ENCODE measurements at regions not wholly inside any gene's neighbourhood (a gene's known extent, or its start where the extent isn't known, plus 50 kb on each side); places are given as distances from the start of the nearest gene placed in this dataset.

DNA sequence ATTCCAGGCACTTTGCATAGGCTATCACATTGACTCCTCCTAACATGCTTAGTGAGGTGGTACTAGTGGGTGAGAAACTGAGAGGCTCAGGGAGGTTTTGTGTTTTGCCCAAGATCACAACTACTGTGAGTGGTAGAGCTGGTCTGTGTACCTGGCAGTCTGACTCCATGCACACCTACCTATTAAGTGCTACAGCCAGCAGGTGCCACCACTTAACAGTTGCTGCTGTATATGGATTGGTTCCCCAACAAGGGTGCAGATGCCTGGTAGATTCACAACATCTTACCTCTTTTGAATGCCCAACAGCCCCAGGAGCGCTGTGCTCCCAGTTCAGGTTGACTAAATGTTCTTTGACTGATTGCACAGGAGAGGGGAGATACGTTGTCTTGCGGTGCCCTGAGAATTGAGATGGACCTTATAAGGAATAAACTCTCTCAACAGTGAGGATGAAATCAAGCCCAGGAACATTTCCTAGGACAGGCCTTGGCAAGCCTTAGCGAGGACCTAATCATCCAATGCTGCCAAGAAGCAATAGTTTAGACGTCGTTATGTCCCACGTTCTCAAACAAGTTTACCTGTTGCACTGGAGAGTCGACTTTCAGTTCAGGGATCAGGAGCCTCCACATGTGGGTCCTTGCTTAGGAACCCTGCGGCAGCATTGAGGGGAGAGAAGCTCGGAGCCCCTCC lies 78.9 kb upstream of the F3 start:
- TF ChIP-seq, protein P1, sequence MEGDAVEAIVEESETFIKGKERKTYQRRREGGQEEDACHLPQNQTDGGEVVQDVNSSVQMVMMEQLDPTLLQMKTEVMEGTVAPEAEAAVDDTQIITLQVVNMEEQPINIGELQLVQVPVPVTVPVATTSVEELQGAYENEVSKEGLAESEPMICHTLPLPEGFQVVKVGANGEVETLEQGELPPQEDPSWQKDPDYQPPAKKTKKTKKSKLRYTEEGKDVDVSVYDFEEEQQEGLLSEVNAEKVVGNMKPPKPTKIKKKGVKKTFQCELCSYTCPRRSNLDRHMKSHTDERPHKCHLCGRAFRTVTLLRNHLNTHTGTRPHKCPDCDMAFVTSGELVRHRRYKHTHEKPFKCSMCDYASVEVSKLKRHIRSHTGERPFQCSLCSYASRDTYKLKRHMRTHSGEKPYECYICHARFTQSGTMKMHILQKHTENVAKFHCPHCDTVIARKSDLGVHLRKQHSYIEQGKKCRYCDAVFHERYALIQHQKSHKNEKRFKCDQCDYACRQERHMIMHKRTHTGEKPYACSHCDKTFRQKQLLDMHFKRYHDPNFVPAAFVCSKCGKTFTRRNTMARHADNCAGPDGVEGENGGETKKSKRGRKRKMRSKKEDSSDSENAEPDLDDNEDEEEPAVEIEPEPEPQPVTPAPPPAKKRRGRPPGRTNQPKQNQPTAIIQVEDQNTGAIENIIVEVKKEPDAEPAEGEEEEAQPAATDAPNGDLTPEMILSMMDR (IDR thresholded peaks at IDR 0.05), result no peak
- no peak for TF ChIP-seq ZFX (IDR thresholded peaks at IDR 0.05; ENCODE audit: borderline replicate concordance)

Data from 22Rv1 (cell line).